H9 (cell line): ENCODE measurements at regions not wholly inside any gene's neighbourhood (a gene's known extent, or its start where the extent isn't known, plus 50 kb on each side); places are given as distances from the start of the nearest gene placed in this dataset.

Experiments used
- DNase-seq: peaks from one replicate; pipeline ENCODE4 v3.0.0-alpha.2; 2017
- H2AFZ ChIP-seq: one replicate; pipeline ENCODE4 v1.6.1; 2013; ENCODE audit warnings: mild to moderate bottlenecking, low read length, control low read depth, moderate library complexity
- H2AK5ac ChIP-seq: 2 replicates; pipeline ENCODE4 v1.6.1; 2013; ENCODE audit warnings: low read length, control low read depth, mixed read lengths; ENCODE audit not compliant: insufficient read length
- H2BK120ac ChIP-seq: one replicate; pipeline ENCODE4 v1.6.1; 2013; ENCODE audit warnings: low read depth, mild to moderate bottlenecking, low read length, control low read depth, inconsistent platforms; ENCODE audit not compliant: poor library complexity, severe bottlenecking
- H2BK12ac ChIP-seq: 2 replicates; pipeline ENCODE4 v1.6.1; 2013; ENCODE audit warnings: low read length, control low read depth, mixed read lengths, low read depth; ENCODE audit not compliant: insufficient read length
- H2BK15ac ChIP-seq: 2 replicates; pipeline ENCODE4 v1.6.1; 2013; ENCODE audit warnings: low read depth, low read length, control low read depth
- H2BK20ac ChIP-seq: one replicate; pipeline ENCODE4 v1.6.1; 2013; ENCODE audit warnings: low read depth, mild to moderate bottlenecking, low read length, control low read depth, inconsistent platforms; ENCODE audit not compliant: poor library complexity, severe bottlenecking
- H2BK5ac ChIP-seq: 2 replicates; pipeline ENCODE4 v1.6.1; 2013; ENCODE audit warnings: low read length, control low read depth, mixed read lengths; ENCODE audit not compliant: insufficient read length
- H3K14ac ChIP-seq: 2 replicates; pipeline ENCODE4 v1.6.1; 2013; ENCODE audit warnings: low read length, control low read depth; ENCODE audit not compliant: insufficient read depth
- H3K18ac ChIP-seq: 2 replicates; pipeline ENCODE4 v1.6.1; 2013; ENCODE audit warnings: low read depth, mild to moderate bottlenecking, mixed read lengths, low read length, control low read depth; ENCODE audit not compliant: insufficient read length
- H3K23ac ChIP-seq: 2 replicates; pipeline ENCODE4 v1.6.1; 2013; ENCODE audit warnings: low read length, control low read depth, mixed read lengths, low read depth; ENCODE audit not compliant: insufficient read length
- H3K23me2 ChIP-seq: 2 replicates; pipeline ENCODE4 v1.6.1; 2013; ENCODE audit warnings: low read depth, mild to moderate bottlenecking, mixed read lengths, low read length, control low read depth; ENCODE audit not compliant: insufficient read length, poor library complexity, severe bottlenecking
- H3K27ac ChIP-seq: 2 replicates; pipeline ENCODE4 v1.5.1; 2013; ENCODE audit warnings: low read length, control low read depth, mixed read lengths, low read depth; ENCODE audit not compliant: insufficient read length
- H3K27me3 ChIP-seq: 2 replicates; pipeline ENCODE4 v1.6.1; 2013; ENCODE audit warnings: low read length, control low read depth, inconsistent platforms; ENCODE audit not compliant: insufficient read depth
- H3K4ac ChIP-seq: 2 replicates; pipeline ENCODE4 v1.6.1; 2013; ENCODE audit warnings: low read depth, mild to moderate bottlenecking, control low read depth, inconsistent platforms, low read length, moderate library complexity
- H3K4me1 ChIP-seq: 2 replicates; pipeline ENCODE4 v1.6.1; 2013; ENCODE audit warnings: low read length, control low read depth, inconsistent platforms; ENCODE audit not compliant: insufficient read depth
- H3K4me2 ChIP-seq: 2 replicates; pipeline ENCODE4 v1.6.1; 2013; ENCODE audit warnings: low read length, control low read depth, mixed read lengths; ENCODE audit not compliant: insufficient read length, insufficient read depth
- H3K56ac ChIP-seq: 2 replicates; pipeline ENCODE4 v1.6.1; 2013; ENCODE audit warnings: low read depth, mild to moderate bottlenecking, mixed read lengths, low read length, control low read depth; ENCODE audit not compliant: insufficient read length
- H3K79me1 ChIP-seq: 2 replicates; pipeline ENCODE4 v1.6.1; 2013; ENCODE audit warnings: low read depth, mild to moderate bottlenecking, moderate library complexity, low read length, control low read depth, inconsistent platforms; ENCODE audit not compliant: insufficient read depth, poor library complexity, severe bottlenecking
- H3K79me2 ChIP-seq: 2 replicates; pipeline ENCODE4 v1.6.1; 2013; ENCODE audit warnings: low read length, control low read depth, inconsistent platforms; ENCODE audit not compliant: insufficient read depth
- H3K9ac ChIP-seq: 2 replicates; pipeline ENCODE4 v1.6.1; 2013; ENCODE audit warnings: low read length, control low read depth, mixed read lengths; ENCODE audit not compliant: insufficient read length; ENCODE audit errors: extremely low read depth
- H3K9me3 ChIP-seq: one replicate; pipeline ENCODE4 v1.6.1; 2013; ENCODE audit warnings: low read depth, low read length, inconsistent platforms; ENCODE audit not compliant: control insufficient read depth
- H3T11ph ChIP-seq: one replicate; pipeline ENCODE4 v1.6.1; 2013; ENCODE audit warnings: mild to moderate bottlenecking, low read length, control low read depth, inconsistent platforms
- H4K20me1 ChIP-seq: one replicate; pipeline ENCODE4 v1.6.1; 2013; ENCODE audit not compliant: control insufficient read depth, insufficient read length, insufficient read depth
- H4K5ac ChIP-seq: 2 replicates; pipeline ENCODE4 v1.6.1; 2013; ENCODE audit warnings: low read depth, mild to moderate bottlenecking, mixed read lengths, low read length, control low read depth; ENCODE audit not compliant: insufficient read length
- H4K8ac ChIP-seq: replicated peaks from 2 replicates; pipeline ENCODE4 v1.6.1; 2013; ENCODE audit warnings: low read length, control low read depth, mixed read lengths, low read depth; ENCODE audit not compliant: insufficient read length
- H4K91ac ChIP-seq: 2 replicates; pipeline ENCODE4 v1.6.1; 2013; ENCODE audit warnings: low read depth, mild to moderate bottlenecking, moderate library complexity, mixed read lengths, low read length, control low read depth; ENCODE audit not compliant: insufficient read length
- H3K27ac Mint-ChIP-seq, 3 experiments: 2 replicates in 2 of 3; 3 replicates in 1 of 3; pipeline ENCODE4 v1.8.0; 2020 to 2021; ENCODE audit warnings: mixed read lengths in 3 of 3, mild to moderate bottlenecking in 1 of 3, moderate library complexity in 1 of 3
- H3K27me3 Mint-ChIP-seq: 2 replicates; pipeline ENCODE4 v1.8.0; 2021; ENCODE audit warnings: low read depth, mild to moderate bottlenecking, moderate library complexity, mixed read lengths
- H3K36me3 Mint-ChIP-seq, 3 experiments: 2 replicates in 2 of 3; 3 replicates in 1 of 3; pipeline ENCODE4 v1.8.0; 2020 to 2021; ENCODE audit warnings: low read depth in 3 of 3, mixed read lengths in 3 of 3; ENCODE audit not compliant: insufficient read depth in 1 of 3
- H3K4me1 Mint-ChIP-seq, 2 experiments: 2 replicates each; pipeline ENCODE4 v1.8.0; 2020; ENCODE audit warnings: mixed read lengths in 2 of 2
- H3K4me3 Mint-ChIP-seq, 2 experiments: 2 replicates in 1 of 2; 3 replicates in 1 of 2; pipeline ENCODE4 v1.8.0; 2020 to 2021; ENCODE audit warnings: mild to moderate bottlenecking in 2 of 2, mixed read lengths in 2 of 2, moderate library complexity in 1 of 2
- H3K9me3 Mint-ChIP-seq, 2 experiments: 2 replicates in 1 of 2; 3 replicates in 1 of 2; pipeline ENCODE4 v1.8.0; 2020; ENCODE audit warnings: mild to moderate bottlenecking in 2 of 2, mixed read lengths in 2 of 2, moderate library complexity in 1 of 2
- CTCF ChIP-seq: fragments of 200-600 bp; sonication (generic); conservative IDR thresholded peaks from 3 replicates; pipeline ENCODE4 v1.8.0; 2021; ENCODE audit warnings: antibody characterized with exemption, mild to moderate bottlenecking
- WGBS: extraction: QIAGEN DNeasy Blood & Tissue Kit; methylation state at CpG from one replicate; pipeline ENCODE4 v1.1.7; 2013; ENCODE audit warnings: missing lambda C conversion rate, low lambda C conversion rate, mixed read lengths; ENCODE audit not compliant: insufficient read length; ENCODE audit errors: extremely low coverage; 5-methylcytosine and 5-hydroxymethylcytosine counted together

DNA sequence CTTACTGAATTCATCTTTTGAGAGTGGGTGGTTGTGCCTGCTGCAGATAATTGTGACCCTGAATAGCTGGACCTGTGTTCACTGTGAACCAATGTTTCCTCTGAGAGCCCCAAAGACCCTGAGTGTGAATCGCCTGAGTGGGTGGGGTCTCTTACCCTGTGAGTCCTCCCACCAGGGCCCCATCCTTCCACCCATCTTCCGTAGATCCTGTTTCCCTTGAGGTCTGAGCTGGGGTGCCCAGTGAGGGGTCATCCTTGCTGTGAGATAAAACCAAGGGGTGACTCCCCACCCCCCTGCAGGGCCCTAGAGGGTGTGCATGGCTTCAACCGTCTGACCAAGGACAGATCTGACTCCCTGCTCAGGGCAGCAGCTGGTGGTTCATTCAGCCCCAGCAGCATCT, 78.0 kb upstream of the ZNF479 start:
- Histone ChIP-seq H4K8ac (no peak overlapping the region), H3K14ac (no peak overlapping the region), H3K27ac (no peak overlapping the region), H3K79me1 (no peaks in the 10 kb centered on the region), H2AK5ac (no peak overlapping the region), H3K79me2 (no peaks in the 10 kb centered on the region), H3K18ac (no peak overlapping the region), H3K4ac (no peak overlapping the region), H3T11ph (no peak overlapping the region), H2BK12ac (no peak overlapping the region), H2BK20ac (no peak overlapping the region), H3K9ac (no peak overlapping the region), H3K23me2 (no peaks in the 10 kb centered on the region), H2BK15ac (no peak overlapping the region), H4K91ac (no peak overlapping the region), H2AFZ (no peak overlapping the region), H3K23ac (no peak overlapping the region), H3K56ac (no peak overlapping the region), H3K4me1 (no peaks in the 10 kb centered on the region), H2BK120ac (no peak overlapping the region), H2BK5ac (no peak overlapping the region), H3K4me2 (no peak overlapping the region), H3K27me3 (no peaks in the 10 kb centered on the region), H4K20me1 (no peaks in the 10 kb centered on the region), H3K9me3 (peaks cover 95% of the 10 kb centered on the region), H4K5ac (no peak overlapping the region)
- no peak for DNase-seq
- Mint-ChIP-seq H3K36me3 (peaks cover 19 to 40% (median 20%) of the 10 kb centered on the region in 3 experiments), H3K27ac (no peak overlapping the region), H3K4me3 (no peak overlapping the region), H3K9me3 (peaks cover 96 to 98% of the 10 kb centered on the region in 2 experiments), H3K27me3 (peaks cover 7% of the 10 kb centered on the region), H3K4me1 (no peaks in the 10 kb centered on the region)
- TF ChIP-seq CTCF, result no peak
- no CpG with 5 or more reads among the region's 3 CpGs for WGBS
